GM23338 (cell line): ENCODE measurements at regions not wholly inside any gene's neighbourhood (a gene's known extent, or its start where the extent isn't known, plus 50 kb on each side); places are given as distances from the start of the nearest gene placed in this dataset.

ENCODE experiments used
- ATAC-seq: fragments of 200-7000 bp; cut with Tn5 transposase; 3 replicates; pipeline ENCODE4 v1.9.1; 2020
- DNase-seq: peaks from one replicate; pipeline ENCODE4 v3.0.0-alpha.2; 2015; ENCODE audit warnings: low spot score
- H2AFZ ChIP-seq: fragments of 200-600 bp; sonication (generic); 2 replicates; pipeline ENCODE4 v1.8.0; 2016; ENCODE audit warnings: antibody characterized with exemption, mild to moderate bottlenecking, moderate library complexity
- H3F3A ChIP-seq: fragments of 200-600 bp; sonication (generic); replicated peaks from 2 replicates; pipeline ENCODE4 v1.8.0; 2017; ENCODE audit warnings: antibody characterized with exemption, mixed run types, low read depth
- H3K27ac ChIP-seq: fragments of 200-600 bp; sonication (generic); 2 replicates; pipeline ENCODE4 v1.6.1; 2016; ENCODE audit warnings: low read depth
- H3K27me3 ChIP-seq: fragments of 200-600 bp; sonication (generic); 2 replicates; pipeline ENCODE4 v1.8.0; 2016; ENCODE audit warnings: mild to moderate bottlenecking, mixed run types, moderate library complexity; ENCODE audit not compliant: insufficient read depth
- H3K36me3 ChIP-seq: fragments of 200-600 bp; sonication (generic); 2 replicates; pipeline ENCODE4 v1.8.0; 2016; ENCODE audit warnings: mild to moderate bottlenecking; ENCODE audit not compliant: insufficient read depth
- H3K4me1 ChIP-seq: fragments of 200-600 bp; sonication (generic); 2 replicates; pipeline ENCODE4 v1.8.0; 2016; ENCODE audit warnings: mild to moderate bottlenecking, moderate library complexity; ENCODE audit not compliant: insufficient read depth
- H3K4me2 ChIP-seq: fragments of 200-600 bp; sonication (generic); 2 replicates; pipeline ENCODE4 v1.7.1; 2017; ENCODE audit warnings: mixed run types
- H3K4me3 ChIP-seq: fragments of 200-600 bp; sonication (generic); 2 replicates; pipeline ENCODE4 v1.6.1; 2016; ENCODE audit warnings: mixed run types
- H3K79me2 ChIP-seq: fragments of 200-600 bp; sonication (generic); replicated peaks from 2 replicates; pipeline ENCODE4 v1.8.0; 2017; ENCODE audit warnings: mild to moderate bottlenecking; ENCODE audit not compliant: insufficient read depth
- H3K9me2 ChIP-seq: fragments of 200-600 bp; sonication (generic); 2 replicates; pipeline ENCODE4 v1.8.0; 2017; ENCODE audit not compliant: insufficient read depth
- H4K20me1 ChIP-seq: fragments of 200-600 bp; sonication (generic); replicated peaks from 2 replicates; pipeline ENCODE4 v1.8.0; 2017; ENCODE audit warnings: mild to moderate bottlenecking; ENCODE audit not compliant: insufficient read depth
- H3K27ac Mint-ChIP-seq: 2 replicates; pipeline ENCODE4 v1.8.0; 2020; ENCODE audit warnings: inconsistent platforms, mild to moderate bottlenecking, moderate library complexity, mixed read lengths
- H3K27me3 Mint-ChIP-seq: 3 replicates; pipeline ENCODE4 v1.8.0; 2022; ENCODE audit warnings: low read depth, mild to moderate bottlenecking, moderate library complexity, mixed read lengths, inconsistent platforms; ENCODE audit not compliant: insufficient read depth, poor library complexity
- H3K36me3 Mint-ChIP-seq: 3 replicates; pipeline ENCODE4 v1.8.0; 2021; ENCODE audit warnings: low read depth, mild to moderate bottlenecking, inconsistent platforms, moderate library complexity, mixed read lengths
- H3K4me1 Mint-ChIP-seq: 3 replicates; pipeline ENCODE4 v1.8.0; 2020; ENCODE audit warnings: mild to moderate bottlenecking, inconsistent platforms, mixed read lengths
- H3K4me3 Mint-ChIP-seq: 3 replicates; pipeline ENCODE4 v1.8.0; 2021; ENCODE audit warnings: moderate library complexity, mild to moderate bottlenecking, inconsistent platforms, mixed read lengths
- H3K9me3 Mint-ChIP-seq: 3 replicates; pipeline ENCODE4 v1.8.0; 2020; ENCODE audit warnings: moderate library complexity, mild to moderate bottlenecking, inconsistent platforms, mixed read lengths
- CREB1 ChIP-seq: fragments of 250-450 bp; sonication (Bioruptor Pico); IDR thresholded peaks from 2 replicates; pipeline ENCODE4 v1.5.0; 2020; ENCODE audit warnings: low read depth, mild to moderate bottlenecking, moderate library complexity
- EZH2 ChIP-seq: fragments of 200-600 bp; sonication (generic); IDR thresholded peaks from one replicate; pipeline ENCODE4 v1.8.0; 2017; ENCODE audit warnings: antibody characterized with exemption, mild to moderate bottlenecking, low read depth; ENCODE audit not compliant: unreplicated experiment
- EZH2phosphoT487 ChIP-seq: fragments of 200-600 bp; sonication (generic); IDR thresholded peaks from one replicate; pipeline ENCODE4 v1.8.1; 2018; ENCODE audit warnings: antibody characterized with exemption; ENCODE audit not compliant: unreplicated experiment
- JUNB ChIP-seq: IDR thresholded peaks from one replicate; pipeline ENCODE4 v1.6.1; 2016; ENCODE audit warnings: antibody characterized with exemption; ENCODE audit not compliant: unreplicated experiment
- NANOG ChIP-seq: IDR thresholded peaks from 2 replicates; pipeline ENCODE4 v1.6.1; 2016; ENCODE audit warnings: antibody characterized with exemption, borderline replicate concordance
- POLR2AphosphoS5 ChIP-seq: IDR thresholded peaks from 2 replicates; pipeline ENCODE4 v1.6.1; 2016; ENCODE audit warnings: antibody characterized with exemption, low read depth
- STAT1 ChIP-seq: IDR thresholded peaks from one replicate; pipeline ENCODE4 v1.6.1; 2016; ENCODE audit warnings: antibody characterized with exemption; ENCODE audit not compliant: unreplicated experiment
- ZNF114 ChIP-seq: fragments of 250-450 bp; sonication (Bioruptor Pico); IDR thresholded peaks from 2 replicates; pipeline ENCODE4 v1.5.0; 2020; ENCODE audit warnings: mild to moderate bottlenecking, moderate library complexity
- ZNF331 ChIP-seq: fragments of 250-450 bp; sonication (Bioruptor Pico); IDR thresholded peaks from 2 replicates; pipeline ENCODE4 v1.5.0; 2020; ENCODE audit warnings: low read depth, mild to moderate bottlenecking, moderate library complexity
- TF ChIP-seq, protein P1 (sequence below): IDR thresholded peaks from 2 replicates; pipeline ENCODE4 v1.6.1; 2016; ENCODE audit warnings: antibody characterized with exemption
- TF ChIP-seq, protein P2 (sequence below): IDR thresholded peaks from one replicate; pipeline ENCODE4 v1.6.1; 2018; ENCODE audit warnings: antibody characterized with exemption; ENCODE audit not compliant: unreplicated experiment
- TF ChIP-seq, protein P3 (sequence below), 2 experiments: fragments of 200-600 bp in 1 of 2; sonication (generic) in 1 of 2; conservative IDR thresholded peaks; 2 replicates each; pipeline versions ENCODE4 v1.5.1 to v1.6.1; 2016 to 2017; ENCODE audit warnings: antibody characterized with exemption in 2 of 2, low read depth in 2 of 2, mild to moderate bottlenecking in 2 of 2, moderate library complexity in 1 of 2
- TF ChIP-seq, protein P4 (sequence below): fragments of 250-450 bp; sonication (Bioruptor Pico); IDR thresholded peaks from 2 replicates; pipeline ENCODE4 v1.5.0; 2020; ENCODE audit warnings: mild to moderate bottlenecking, moderate library complexity

DNA sequence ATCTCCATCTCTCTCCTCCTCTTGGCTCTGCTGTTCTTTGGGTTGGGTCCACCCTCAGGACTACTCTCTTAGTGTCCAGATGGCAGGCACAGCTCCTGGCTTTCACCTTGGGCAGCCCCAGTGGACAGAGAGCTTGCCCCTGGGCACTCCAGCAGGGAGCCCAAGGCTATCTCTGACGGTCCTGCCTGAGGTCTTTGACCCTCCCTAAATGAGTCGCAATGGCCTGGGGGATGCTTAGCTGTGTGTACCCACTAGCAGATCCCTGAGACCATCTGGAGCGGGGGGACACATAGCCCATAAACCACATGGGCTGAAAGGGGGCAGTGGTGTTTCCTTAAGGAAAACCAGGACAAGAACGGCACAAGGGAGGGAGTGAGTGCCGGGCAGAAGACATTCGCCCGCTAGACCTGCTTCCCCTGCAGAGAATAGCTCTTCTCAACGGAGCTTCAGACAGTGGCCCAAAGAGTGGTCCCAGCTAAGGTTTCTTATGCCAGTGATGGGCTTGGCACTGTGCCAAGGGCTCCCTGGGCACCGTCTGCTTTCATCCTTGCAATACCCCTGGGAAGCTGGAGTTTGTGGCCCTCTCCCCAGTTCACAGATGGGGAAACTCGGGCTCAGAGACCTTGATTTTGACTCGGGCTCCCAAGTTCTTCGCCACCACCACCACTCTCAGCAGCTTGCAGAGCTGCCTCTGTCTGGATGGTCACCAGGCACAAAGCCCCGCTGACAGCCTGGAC, 53.9 kb upstream of the ANO1 start:
- Histone ChIP-seq H4K20me1 (no peaks in the 10 kb centered on the region), H3K4me1 (no peaks in the 10 kb centered on the region), H3K27ac (no peak overlapping the region), H3K27me3 (no peaks in the 10 kb centered on the region), H3K4me3 (no peak overlapping the region), H3K36me3 (no peaks in the 10 kb centered on the region), H3F3A (no peaks in the 10 kb centered on the region), H3K79me2 (no peaks in the 10 kb centered on the region), H3K9me2 (peaks cover 10% of the 10 kb centered on the region), H2AFZ (no peak overlapping the region), H3K4me2 (no peak overlapping the region)
- no peak overlapping the region for H3K27ac Mint-ChIP-seq
- H3K4me3 Mint-ChIP-seq: no peak overlapping the region
- no peak for TF ChIP-seq EZH2
- TF ChIP-seq, protein P1, sequence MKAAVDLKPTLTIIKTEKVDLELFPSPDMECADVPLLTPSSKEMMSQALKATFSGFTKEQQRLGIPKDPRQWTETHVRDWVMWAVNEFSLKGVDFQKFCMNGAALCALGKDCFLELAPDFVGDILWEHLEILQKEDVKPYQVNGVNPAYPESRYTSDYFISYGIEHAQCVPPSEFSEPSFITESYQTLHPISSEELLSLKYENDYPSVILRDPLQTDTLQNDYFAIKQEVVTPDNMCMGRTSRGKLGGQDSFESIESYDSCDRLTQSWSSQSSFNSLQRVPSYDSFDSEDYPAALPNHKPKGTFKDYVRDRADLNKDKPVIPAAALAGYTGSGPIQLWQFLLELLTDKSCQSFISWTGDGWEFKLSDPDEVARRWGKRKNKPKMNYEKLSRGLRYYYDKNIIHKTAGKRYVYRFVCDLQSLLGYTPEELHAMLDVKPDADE: no peak
- TF ChIP-seq POLR2AphosphoS5: no peak
- no peak for TF ChIP-seq ZNF331 (CRISPR knock-in tag)
- TF ChIP-seq, protein P2, sequence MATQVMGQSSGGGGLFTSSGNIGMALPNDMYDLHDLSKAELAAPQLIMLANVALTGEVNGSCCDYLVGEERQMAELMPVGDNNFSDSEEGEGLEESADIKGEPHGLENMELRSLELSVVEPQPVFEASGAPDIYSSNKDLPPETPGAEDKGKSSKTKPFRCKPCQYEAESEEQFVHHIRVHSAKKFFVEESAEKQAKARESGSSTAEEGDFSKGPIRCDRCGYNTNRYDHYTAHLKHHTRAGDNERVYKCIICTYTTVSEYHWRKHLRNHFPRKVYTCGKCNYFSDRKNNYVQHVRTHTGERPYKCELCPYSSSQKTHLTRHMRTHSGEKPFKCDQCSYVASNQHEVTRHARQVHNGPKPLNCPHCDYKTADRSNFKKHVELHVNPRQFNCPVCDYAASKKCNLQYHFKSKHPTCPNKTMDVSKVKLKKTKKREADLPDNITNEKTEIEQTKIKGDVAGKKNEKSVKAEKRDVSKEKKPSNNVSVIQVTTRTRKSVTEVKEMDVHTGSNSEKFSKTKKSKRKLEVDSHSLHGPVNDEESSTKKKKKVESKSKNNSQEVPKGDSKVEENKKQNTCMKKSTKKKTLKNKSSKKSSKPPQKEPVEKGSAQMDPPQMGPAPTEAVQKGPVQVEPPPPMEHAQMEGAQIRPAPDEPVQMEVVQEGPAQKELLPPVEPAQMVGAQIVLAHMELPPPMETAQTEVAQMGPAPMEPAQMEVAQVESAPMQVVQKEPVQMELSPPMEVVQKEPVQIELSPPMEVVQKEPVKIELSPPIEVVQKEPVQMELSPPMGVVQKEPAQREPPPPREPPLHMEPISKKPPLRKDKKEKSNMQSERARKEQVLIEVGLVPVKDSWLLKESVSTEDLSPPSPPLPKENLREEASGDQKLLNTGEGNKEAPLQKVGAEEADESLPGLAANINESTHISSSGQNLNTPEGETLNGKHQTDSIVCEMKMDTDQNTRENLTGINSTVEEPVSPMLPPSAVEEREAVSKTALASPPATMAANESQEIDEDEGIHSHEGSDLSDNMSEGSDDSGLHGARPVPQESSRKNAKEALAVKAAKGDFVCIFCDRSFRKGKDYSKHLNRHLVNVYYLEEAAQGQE: no peak
- TF ChIP-seq, protein P3, sequence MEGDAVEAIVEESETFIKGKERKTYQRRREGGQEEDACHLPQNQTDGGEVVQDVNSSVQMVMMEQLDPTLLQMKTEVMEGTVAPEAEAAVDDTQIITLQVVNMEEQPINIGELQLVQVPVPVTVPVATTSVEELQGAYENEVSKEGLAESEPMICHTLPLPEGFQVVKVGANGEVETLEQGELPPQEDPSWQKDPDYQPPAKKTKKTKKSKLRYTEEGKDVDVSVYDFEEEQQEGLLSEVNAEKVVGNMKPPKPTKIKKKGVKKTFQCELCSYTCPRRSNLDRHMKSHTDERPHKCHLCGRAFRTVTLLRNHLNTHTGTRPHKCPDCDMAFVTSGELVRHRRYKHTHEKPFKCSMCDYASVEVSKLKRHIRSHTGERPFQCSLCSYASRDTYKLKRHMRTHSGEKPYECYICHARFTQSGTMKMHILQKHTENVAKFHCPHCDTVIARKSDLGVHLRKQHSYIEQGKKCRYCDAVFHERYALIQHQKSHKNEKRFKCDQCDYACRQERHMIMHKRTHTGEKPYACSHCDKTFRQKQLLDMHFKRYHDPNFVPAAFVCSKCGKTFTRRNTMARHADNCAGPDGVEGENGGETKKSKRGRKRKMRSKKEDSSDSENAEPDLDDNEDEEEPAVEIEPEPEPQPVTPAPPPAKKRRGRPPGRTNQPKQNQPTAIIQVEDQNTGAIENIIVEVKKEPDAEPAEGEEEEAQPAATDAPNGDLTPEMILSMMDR (conservative IDR thresholded peaks at IDR 0.05; ENCODE audit: low read depth in 2 of 2): no peak
- TF ChIP-seq, protein P4, sequence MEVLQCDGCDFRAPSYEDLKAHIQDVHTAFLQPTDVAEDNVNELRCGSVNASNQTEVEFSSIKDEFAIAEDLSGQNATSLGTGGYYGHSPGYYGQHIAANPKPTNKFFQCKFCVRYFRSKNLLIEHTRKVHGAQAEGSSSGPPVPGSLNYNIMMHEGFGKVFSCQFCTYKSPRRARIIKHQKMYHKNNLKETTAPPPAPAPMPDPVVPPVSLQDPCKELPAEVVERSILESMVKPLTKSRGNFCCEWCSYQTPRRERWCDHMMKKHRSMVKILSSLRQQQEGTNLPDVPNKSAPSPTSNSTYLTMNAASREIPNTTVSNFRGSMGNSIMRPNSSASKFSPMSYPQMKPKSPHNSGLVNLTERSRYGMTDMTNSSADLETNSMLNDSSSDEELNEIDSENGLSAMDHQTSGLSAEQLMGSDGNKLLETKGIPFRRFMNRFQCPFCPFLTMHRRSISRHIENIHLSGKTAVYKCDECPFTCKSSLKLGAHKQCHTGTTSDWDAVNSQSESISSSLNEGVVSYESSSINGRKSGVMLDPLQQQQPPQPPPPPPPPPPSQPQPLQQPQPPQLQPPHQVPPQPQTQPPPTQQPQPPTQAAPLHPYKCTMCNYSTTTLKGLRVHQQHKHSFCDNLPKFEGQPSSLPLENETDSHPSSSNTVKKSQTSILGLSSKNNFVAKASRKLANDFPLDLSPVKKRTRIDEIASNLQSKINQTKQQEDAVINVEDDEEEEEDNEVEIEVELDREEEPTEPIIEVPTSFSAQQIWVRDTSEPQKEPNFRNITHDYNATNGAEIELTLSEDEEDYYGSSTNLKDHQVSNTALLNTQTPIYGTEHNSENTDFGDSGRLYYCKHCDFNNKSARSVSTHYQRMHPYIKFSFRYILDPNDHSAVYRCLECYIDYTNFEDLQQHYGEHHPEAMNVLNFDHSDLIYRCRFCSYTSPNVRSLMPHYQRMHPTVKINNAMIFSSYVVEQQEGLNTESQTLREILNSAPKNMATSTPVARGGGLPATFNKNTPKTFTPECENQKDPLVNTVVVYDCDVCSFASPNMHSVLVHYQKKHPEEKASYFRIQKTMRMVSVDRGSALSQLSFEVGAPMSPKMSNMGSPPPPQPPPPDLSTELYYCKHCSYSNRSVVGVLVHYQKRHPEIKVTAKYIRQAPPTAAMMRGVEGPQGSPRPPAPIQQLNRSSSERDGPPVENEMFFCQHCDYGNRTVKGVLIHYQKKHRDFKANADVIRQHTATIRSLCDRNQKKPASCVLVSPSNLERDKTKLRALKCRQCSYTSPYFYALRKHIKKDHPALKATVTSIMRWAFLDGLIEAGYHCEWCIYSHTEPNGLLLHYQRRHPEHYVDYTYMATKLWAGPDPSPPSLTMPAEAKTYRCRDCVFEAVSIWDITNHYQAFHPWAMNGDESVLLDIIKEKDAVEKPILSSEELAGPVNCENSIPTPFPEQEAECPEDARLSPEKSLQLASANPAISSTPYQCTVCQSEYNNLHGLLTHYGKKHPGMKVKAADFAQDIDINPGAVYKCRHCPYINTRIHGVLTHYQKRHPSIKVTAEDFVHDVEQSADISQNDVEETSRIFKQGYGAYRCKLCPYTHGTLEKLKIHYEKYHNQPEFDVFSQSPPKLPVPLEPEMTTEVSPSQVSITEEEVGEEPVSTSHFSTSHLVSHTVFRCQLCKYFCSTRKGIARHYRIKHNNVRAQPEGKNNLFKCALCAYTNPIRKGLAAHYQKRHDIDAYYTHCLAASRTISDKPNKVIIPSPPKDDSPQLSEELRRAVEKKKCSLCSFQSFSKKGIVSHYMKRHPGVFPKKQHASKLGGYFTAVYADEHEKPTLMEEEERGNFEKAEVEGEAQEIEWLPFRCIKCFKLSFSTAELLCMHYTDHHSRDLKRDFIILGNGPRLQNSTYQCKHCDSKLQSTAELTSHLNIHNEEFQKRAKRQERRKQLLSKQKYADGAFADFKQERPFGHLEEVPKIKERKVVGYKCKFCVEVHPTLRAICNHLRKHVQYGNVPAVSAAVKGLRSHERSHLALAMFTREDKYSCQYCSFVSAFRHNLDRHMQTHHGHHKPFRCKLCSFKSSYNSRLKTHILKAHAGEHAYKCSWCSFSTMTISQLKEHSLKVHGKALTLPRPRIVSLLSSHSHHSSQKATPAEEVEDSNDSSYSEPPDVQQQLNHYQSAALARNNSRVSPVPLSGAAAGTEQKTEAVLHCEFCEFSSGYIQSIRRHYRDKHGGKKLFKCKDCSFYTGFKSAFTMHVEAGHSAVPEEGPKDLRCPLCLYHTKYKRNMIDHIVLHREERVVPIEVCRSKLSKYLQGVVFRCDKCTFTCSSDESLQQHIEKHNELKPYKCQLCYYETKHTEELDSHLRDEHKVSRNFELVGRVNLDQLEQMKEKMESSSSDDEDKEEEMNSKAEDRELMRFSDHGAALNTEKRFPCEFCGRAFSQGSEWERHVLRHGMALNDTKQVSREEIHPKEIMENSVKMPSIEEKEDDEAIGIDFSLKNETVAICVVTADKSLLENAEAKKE (CRISPR knock-in tag): no peak
- no peak for TF ChIP-seq STAT1
- TF ChIP-seq ZNF114 (CRISPR knock-in tag): no peak
- no peak for TF ChIP-seq EZH2phosphoT487
- no peak for TF ChIP-seq CREB1 (CRISPR knock-in tag)
- no peak for TF ChIP-seq NANOG
- TF ChIP-seq JUNB: no peak
- no peaks in the 10 kb centered on the region for H3K4me1 Mint-ChIP-seq
- DNase-seq (no peak), ATAC-seq (no peak)
- no peaks in the 10 kb centered on the region for H3K9me3 Mint-ChIP-seq
- no peaks in the 10 kb centered on the region for H3K36me3 Mint-ChIP-seq
- H3K27me3 Mint-ChIP-seq: peaks cover 2% of the 10 kb centered on the region
